Peyer's patch (tissue), 4 donors: ENCODE measurements at regions not wholly inside any gene's neighbourhood (a gene's known extent, or its start where the extent isn't known, plus 50 kb on each side); places are given as distances from the start of the nearest gene placed in this dataset.

ENCODE experiments used
- POLR2A ChIP-seq, 2 donors: fragments of 450-650 bp; IDR thresholded peaks; one replicate each; pipeline ENCODE4 v1.5.1; 2017; ENCODE audit warnings: antibody characterized with exemption in 2 of 2, mild to moderate bottlenecking in 2 of 2, moderate library complexity in 2 of 2
- TF ChIP-seq, protein P1 (sequence below), 6 experiments: fragments of 450-650 bp in 4 of 6; fragments of 200-600 bp in 2 of 6; sonication (generic) in 1 of 6; IDR thresholded peaks; one replicate each; pipeline ENCODE4 v1.5.1; 2017 to 2019; ENCODE audit warnings: antibody characterized with exemption in 6 of 6, mild to moderate bottlenecking in 3 of 6, moderate library complexity in 1 of 6

DNA sequence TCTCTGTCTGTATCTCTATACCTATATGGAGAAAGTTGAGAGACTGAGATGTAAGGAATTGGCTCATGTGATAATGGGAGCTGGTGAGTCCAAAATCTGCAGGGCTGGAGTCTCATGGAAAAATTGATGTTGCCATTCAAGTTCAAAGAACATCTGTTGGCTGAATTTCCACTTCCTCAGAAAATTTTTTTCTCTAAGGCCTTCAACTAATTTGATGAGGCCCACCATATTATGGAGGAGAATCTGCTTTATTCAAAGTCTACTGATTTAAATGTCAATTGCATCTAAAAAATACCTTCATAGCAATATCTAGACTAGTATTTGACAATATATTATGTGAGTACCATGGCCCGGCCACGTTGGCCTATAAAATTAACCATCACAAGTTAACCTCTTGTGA lies 261.4 kb downstream of the VRK1 start:
- no peak for TF ChIP-seq POLR2A (IDR thresholded peaks at IDR 0.05)
- TF ChIP-seq, protein P1, sequence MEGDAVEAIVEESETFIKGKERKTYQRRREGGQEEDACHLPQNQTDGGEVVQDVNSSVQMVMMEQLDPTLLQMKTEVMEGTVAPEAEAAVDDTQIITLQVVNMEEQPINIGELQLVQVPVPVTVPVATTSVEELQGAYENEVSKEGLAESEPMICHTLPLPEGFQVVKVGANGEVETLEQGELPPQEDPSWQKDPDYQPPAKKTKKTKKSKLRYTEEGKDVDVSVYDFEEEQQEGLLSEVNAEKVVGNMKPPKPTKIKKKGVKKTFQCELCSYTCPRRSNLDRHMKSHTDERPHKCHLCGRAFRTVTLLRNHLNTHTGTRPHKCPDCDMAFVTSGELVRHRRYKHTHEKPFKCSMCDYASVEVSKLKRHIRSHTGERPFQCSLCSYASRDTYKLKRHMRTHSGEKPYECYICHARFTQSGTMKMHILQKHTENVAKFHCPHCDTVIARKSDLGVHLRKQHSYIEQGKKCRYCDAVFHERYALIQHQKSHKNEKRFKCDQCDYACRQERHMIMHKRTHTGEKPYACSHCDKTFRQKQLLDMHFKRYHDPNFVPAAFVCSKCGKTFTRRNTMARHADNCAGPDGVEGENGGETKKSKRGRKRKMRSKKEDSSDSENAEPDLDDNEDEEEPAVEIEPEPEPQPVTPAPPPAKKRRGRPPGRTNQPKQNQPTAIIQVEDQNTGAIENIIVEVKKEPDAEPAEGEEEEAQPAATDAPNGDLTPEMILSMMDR (IDR thresholded peaks at IDR 0.05) = no peak
